GM23338 (cell line): ENCODE measurements at regions not wholly inside any gene's neighbourhood (a gene's known extent, or its start where the extent isn't known, plus 50 kb on each side); places are given as distances from the start of the nearest gene placed in this dataset.

ENCODE experiments used
- ATAC-seq: fragments of 200-7000 bp; cut with Tn5 transposase; 3 replicates; pipeline ENCODE4 v1.9.1; 2020
- DNase-seq: peaks from one replicate; pipeline ENCODE4 v3.0.0-alpha.2; 2015; ENCODE audit warnings: low spot score
- H2AFZ ChIP-seq: fragments of 200-600 bp; sonication (generic); 2 replicates; pipeline ENCODE4 v1.8.0; 2016; ENCODE audit warnings: antibody characterized with exemption, mild to moderate bottlenecking, moderate library complexity
- H3F3A ChIP-seq: fragments of 200-600 bp; sonication (generic); replicated peaks from 2 replicates; pipeline ENCODE4 v1.8.0; 2017; ENCODE audit warnings: antibody characterized with exemption, mixed run types, low read depth
- H3K27ac ChIP-seq: fragments of 200-600 bp; sonication (generic); 2 replicates; pipeline ENCODE4 v1.6.1; 2016; ENCODE audit warnings: low read depth
- H3K27me3 ChIP-seq: fragments of 200-600 bp; sonication (generic); 2 replicates; pipeline ENCODE4 v1.8.0; 2016; ENCODE audit warnings: mild to moderate bottlenecking, mixed run types, moderate library complexity; ENCODE audit not compliant: insufficient read depth
- H3K36me3 ChIP-seq: fragments of 200-600 bp; sonication (generic); 2 replicates; pipeline ENCODE4 v1.8.0; 2016; ENCODE audit warnings: mild to moderate bottlenecking; ENCODE audit not compliant: insufficient read depth
- H3K4me1 ChIP-seq: fragments of 200-600 bp; sonication (generic); 2 replicates; pipeline ENCODE4 v1.8.0; 2016; ENCODE audit warnings: mild to moderate bottlenecking, moderate library complexity; ENCODE audit not compliant: insufficient read depth
- H3K4me2 ChIP-seq: fragments of 200-600 bp; sonication (generic); 2 replicates; pipeline ENCODE4 v1.7.1; 2017; ENCODE audit warnings: mixed run types
- H3K4me3 ChIP-seq: fragments of 200-600 bp; sonication (generic); 2 replicates; pipeline ENCODE4 v1.6.1; 2016; ENCODE audit warnings: mixed run types
- H3K79me2 ChIP-seq: fragments of 200-600 bp; sonication (generic); replicated peaks from 2 replicates; pipeline ENCODE4 v1.8.0; 2017; ENCODE audit warnings: mild to moderate bottlenecking; ENCODE audit not compliant: insufficient read depth
- H3K9me2 ChIP-seq: fragments of 200-600 bp; sonication (generic); 2 replicates; pipeline ENCODE4 v1.8.0; 2017; ENCODE audit not compliant: insufficient read depth
- H4K20me1 ChIP-seq: fragments of 200-600 bp; sonication (generic); replicated peaks from 2 replicates; pipeline ENCODE4 v1.8.0; 2017; ENCODE audit warnings: mild to moderate bottlenecking; ENCODE audit not compliant: insufficient read depth
- H3K27ac Mint-ChIP-seq: 2 replicates; pipeline ENCODE4 v1.8.0; 2020; ENCODE audit warnings: inconsistent platforms, mild to moderate bottlenecking, moderate library complexity, mixed read lengths
- H3K27me3 Mint-ChIP-seq: 3 replicates; pipeline ENCODE4 v1.8.0; 2022; ENCODE audit warnings: low read depth, mild to moderate bottlenecking, moderate library complexity, mixed read lengths, inconsistent platforms; ENCODE audit not compliant: insufficient read depth, poor library complexity
- H3K36me3 Mint-ChIP-seq: 3 replicates; pipeline ENCODE4 v1.8.0; 2021; ENCODE audit warnings: low read depth, mild to moderate bottlenecking, inconsistent platforms, moderate library complexity, mixed read lengths
- H3K4me1 Mint-ChIP-seq: 3 replicates; pipeline ENCODE4 v1.8.0; 2020; ENCODE audit warnings: mild to moderate bottlenecking, inconsistent platforms, mixed read lengths
- H3K4me3 Mint-ChIP-seq: 3 replicates; pipeline ENCODE4 v1.8.0; 2021; ENCODE audit warnings: moderate library complexity, mild to moderate bottlenecking, inconsistent platforms, mixed read lengths
- H3K9me3 Mint-ChIP-seq: 3 replicates; pipeline ENCODE4 v1.8.0; 2020; ENCODE audit warnings: moderate library complexity, mild to moderate bottlenecking, inconsistent platforms, mixed read lengths
- CREB1 ChIP-seq: fragments of 250-450 bp; sonication (Bioruptor Pico); IDR thresholded peaks from 2 replicates; pipeline ENCODE4 v1.5.0; 2020; ENCODE audit warnings: low read depth, mild to moderate bottlenecking, moderate library complexity
- EZH2 ChIP-seq: fragments of 200-600 bp; sonication (generic); IDR thresholded peaks from one replicate; pipeline ENCODE4 v1.8.0; 2017; ENCODE audit warnings: antibody characterized with exemption, mild to moderate bottlenecking, low read depth; ENCODE audit not compliant: unreplicated experiment
- EZH2phosphoT487 ChIP-seq: fragments of 200-600 bp; sonication (generic); IDR thresholded peaks from one replicate; pipeline ENCODE4 v1.8.1; 2018; ENCODE audit warnings: antibody characterized with exemption; ENCODE audit not compliant: unreplicated experiment
- JUNB ChIP-seq: IDR thresholded peaks from one replicate; pipeline ENCODE4 v1.6.1; 2016; ENCODE audit warnings: antibody characterized with exemption; ENCODE audit not compliant: unreplicated experiment
- NANOG ChIP-seq: IDR thresholded peaks from 2 replicates; pipeline ENCODE4 v1.6.1; 2016; ENCODE audit warnings: antibody characterized with exemption, borderline replicate concordance
- POLR2AphosphoS5 ChIP-seq: IDR thresholded peaks from 2 replicates; pipeline ENCODE4 v1.6.1; 2016; ENCODE audit warnings: antibody characterized with exemption, low read depth
- STAT1 ChIP-seq: IDR thresholded peaks from one replicate; pipeline ENCODE4 v1.6.1; 2016; ENCODE audit warnings: antibody characterized with exemption; ENCODE audit not compliant: unreplicated experiment
- ZNF114 ChIP-seq: fragments of 250-450 bp; sonication (Bioruptor Pico); IDR thresholded peaks from 2 replicates; pipeline ENCODE4 v1.5.0; 2020; ENCODE audit warnings: mild to moderate bottlenecking, moderate library complexity
- ZNF331 ChIP-seq: fragments of 250-450 bp; sonication (Bioruptor Pico); IDR thresholded peaks from 2 replicates; pipeline ENCODE4 v1.5.0; 2020; ENCODE audit warnings: low read depth, mild to moderate bottlenecking, moderate library complexity
- TF ChIP-seq, protein P1 (sequence below): fragments of 250-450 bp; sonication (Bioruptor Pico); IDR thresholded peaks from 2 replicates; pipeline ENCODE4 v1.5.0; 2020; ENCODE audit warnings: mild to moderate bottlenecking, moderate library complexity
- TF ChIP-seq, protein P2 (sequence below): IDR thresholded peaks from one replicate; pipeline ENCODE4 v1.6.1; 2018; ENCODE audit warnings: antibody characterized with exemption; ENCODE audit not compliant: unreplicated experiment
- TF ChIP-seq, protein P3 (sequence below), 2 experiments: fragments of 200-600 bp in 1 of 2; sonication (generic) in 1 of 2; conservative IDR thresholded peaks; 2 replicates each; pipeline versions ENCODE4 v1.5.1 to v1.6.1; 2016 to 2017; ENCODE audit warnings: antibody characterized with exemption in 2 of 2, low read depth in 2 of 2, mild to moderate bottlenecking in 2 of 2, moderate library complexity in 1 of 2
- TF ChIP-seq, protein P4 (sequence below): IDR thresholded peaks from 2 replicates; pipeline ENCODE4 v1.6.1; 2016; ENCODE audit warnings: antibody characterized with exemption

GRCh38 chr12:116443821-116444589 is 115.2 kb upstream of the MAP1LC3B2 start:
- no peaks in the 10 kb centered on the region for H3K9me3 Mint-ChIP-seq
- H4K20me1 ChIP-seq, result no peaks in the 10 kb centered on the region
- H3K4me1 Mint-ChIP-seq, result peaks cover 5% of the 10 kb centered on the region; the same call in 2 of the 3 replicates
- H3F3A ChIP-seq, result no peaks in the 10 kb centered on the region
- H3K4me3 Mint-ChIP-seq, result no peak overlapping the region
- DNase-seq, result no peak
- no peaks in the 10 kb centered on the region for H3K79me2 ChIP-seq
- no peak overlapping the region for H3K4me2 ChIP-seq
- no peaks in the 10 kb centered on the region for H3K9me2 ChIP-seq
- H2AFZ ChIP-seq, result no peak overlapping the region; the same call in 1 of the 2 replicates
- peaks cover 9% of the 10 kb centered on the region for H3K27me3 Mint-ChIP-seq
- TF ChIP-seq ZNF331 (CRISPR knock-in tag), result no peak
- TF ChIP-seq, protein P1, sequence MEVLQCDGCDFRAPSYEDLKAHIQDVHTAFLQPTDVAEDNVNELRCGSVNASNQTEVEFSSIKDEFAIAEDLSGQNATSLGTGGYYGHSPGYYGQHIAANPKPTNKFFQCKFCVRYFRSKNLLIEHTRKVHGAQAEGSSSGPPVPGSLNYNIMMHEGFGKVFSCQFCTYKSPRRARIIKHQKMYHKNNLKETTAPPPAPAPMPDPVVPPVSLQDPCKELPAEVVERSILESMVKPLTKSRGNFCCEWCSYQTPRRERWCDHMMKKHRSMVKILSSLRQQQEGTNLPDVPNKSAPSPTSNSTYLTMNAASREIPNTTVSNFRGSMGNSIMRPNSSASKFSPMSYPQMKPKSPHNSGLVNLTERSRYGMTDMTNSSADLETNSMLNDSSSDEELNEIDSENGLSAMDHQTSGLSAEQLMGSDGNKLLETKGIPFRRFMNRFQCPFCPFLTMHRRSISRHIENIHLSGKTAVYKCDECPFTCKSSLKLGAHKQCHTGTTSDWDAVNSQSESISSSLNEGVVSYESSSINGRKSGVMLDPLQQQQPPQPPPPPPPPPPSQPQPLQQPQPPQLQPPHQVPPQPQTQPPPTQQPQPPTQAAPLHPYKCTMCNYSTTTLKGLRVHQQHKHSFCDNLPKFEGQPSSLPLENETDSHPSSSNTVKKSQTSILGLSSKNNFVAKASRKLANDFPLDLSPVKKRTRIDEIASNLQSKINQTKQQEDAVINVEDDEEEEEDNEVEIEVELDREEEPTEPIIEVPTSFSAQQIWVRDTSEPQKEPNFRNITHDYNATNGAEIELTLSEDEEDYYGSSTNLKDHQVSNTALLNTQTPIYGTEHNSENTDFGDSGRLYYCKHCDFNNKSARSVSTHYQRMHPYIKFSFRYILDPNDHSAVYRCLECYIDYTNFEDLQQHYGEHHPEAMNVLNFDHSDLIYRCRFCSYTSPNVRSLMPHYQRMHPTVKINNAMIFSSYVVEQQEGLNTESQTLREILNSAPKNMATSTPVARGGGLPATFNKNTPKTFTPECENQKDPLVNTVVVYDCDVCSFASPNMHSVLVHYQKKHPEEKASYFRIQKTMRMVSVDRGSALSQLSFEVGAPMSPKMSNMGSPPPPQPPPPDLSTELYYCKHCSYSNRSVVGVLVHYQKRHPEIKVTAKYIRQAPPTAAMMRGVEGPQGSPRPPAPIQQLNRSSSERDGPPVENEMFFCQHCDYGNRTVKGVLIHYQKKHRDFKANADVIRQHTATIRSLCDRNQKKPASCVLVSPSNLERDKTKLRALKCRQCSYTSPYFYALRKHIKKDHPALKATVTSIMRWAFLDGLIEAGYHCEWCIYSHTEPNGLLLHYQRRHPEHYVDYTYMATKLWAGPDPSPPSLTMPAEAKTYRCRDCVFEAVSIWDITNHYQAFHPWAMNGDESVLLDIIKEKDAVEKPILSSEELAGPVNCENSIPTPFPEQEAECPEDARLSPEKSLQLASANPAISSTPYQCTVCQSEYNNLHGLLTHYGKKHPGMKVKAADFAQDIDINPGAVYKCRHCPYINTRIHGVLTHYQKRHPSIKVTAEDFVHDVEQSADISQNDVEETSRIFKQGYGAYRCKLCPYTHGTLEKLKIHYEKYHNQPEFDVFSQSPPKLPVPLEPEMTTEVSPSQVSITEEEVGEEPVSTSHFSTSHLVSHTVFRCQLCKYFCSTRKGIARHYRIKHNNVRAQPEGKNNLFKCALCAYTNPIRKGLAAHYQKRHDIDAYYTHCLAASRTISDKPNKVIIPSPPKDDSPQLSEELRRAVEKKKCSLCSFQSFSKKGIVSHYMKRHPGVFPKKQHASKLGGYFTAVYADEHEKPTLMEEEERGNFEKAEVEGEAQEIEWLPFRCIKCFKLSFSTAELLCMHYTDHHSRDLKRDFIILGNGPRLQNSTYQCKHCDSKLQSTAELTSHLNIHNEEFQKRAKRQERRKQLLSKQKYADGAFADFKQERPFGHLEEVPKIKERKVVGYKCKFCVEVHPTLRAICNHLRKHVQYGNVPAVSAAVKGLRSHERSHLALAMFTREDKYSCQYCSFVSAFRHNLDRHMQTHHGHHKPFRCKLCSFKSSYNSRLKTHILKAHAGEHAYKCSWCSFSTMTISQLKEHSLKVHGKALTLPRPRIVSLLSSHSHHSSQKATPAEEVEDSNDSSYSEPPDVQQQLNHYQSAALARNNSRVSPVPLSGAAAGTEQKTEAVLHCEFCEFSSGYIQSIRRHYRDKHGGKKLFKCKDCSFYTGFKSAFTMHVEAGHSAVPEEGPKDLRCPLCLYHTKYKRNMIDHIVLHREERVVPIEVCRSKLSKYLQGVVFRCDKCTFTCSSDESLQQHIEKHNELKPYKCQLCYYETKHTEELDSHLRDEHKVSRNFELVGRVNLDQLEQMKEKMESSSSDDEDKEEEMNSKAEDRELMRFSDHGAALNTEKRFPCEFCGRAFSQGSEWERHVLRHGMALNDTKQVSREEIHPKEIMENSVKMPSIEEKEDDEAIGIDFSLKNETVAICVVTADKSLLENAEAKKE (CRISPR knock-in tag), result no peak
- TF ChIP-seq EZH2, result no peak
- TF ChIP-seq, protein P2, sequence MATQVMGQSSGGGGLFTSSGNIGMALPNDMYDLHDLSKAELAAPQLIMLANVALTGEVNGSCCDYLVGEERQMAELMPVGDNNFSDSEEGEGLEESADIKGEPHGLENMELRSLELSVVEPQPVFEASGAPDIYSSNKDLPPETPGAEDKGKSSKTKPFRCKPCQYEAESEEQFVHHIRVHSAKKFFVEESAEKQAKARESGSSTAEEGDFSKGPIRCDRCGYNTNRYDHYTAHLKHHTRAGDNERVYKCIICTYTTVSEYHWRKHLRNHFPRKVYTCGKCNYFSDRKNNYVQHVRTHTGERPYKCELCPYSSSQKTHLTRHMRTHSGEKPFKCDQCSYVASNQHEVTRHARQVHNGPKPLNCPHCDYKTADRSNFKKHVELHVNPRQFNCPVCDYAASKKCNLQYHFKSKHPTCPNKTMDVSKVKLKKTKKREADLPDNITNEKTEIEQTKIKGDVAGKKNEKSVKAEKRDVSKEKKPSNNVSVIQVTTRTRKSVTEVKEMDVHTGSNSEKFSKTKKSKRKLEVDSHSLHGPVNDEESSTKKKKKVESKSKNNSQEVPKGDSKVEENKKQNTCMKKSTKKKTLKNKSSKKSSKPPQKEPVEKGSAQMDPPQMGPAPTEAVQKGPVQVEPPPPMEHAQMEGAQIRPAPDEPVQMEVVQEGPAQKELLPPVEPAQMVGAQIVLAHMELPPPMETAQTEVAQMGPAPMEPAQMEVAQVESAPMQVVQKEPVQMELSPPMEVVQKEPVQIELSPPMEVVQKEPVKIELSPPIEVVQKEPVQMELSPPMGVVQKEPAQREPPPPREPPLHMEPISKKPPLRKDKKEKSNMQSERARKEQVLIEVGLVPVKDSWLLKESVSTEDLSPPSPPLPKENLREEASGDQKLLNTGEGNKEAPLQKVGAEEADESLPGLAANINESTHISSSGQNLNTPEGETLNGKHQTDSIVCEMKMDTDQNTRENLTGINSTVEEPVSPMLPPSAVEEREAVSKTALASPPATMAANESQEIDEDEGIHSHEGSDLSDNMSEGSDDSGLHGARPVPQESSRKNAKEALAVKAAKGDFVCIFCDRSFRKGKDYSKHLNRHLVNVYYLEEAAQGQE, result no peak
- TF ChIP-seq STAT1, result no peak
- TF ChIP-seq, protein P3, sequence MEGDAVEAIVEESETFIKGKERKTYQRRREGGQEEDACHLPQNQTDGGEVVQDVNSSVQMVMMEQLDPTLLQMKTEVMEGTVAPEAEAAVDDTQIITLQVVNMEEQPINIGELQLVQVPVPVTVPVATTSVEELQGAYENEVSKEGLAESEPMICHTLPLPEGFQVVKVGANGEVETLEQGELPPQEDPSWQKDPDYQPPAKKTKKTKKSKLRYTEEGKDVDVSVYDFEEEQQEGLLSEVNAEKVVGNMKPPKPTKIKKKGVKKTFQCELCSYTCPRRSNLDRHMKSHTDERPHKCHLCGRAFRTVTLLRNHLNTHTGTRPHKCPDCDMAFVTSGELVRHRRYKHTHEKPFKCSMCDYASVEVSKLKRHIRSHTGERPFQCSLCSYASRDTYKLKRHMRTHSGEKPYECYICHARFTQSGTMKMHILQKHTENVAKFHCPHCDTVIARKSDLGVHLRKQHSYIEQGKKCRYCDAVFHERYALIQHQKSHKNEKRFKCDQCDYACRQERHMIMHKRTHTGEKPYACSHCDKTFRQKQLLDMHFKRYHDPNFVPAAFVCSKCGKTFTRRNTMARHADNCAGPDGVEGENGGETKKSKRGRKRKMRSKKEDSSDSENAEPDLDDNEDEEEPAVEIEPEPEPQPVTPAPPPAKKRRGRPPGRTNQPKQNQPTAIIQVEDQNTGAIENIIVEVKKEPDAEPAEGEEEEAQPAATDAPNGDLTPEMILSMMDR (conservative IDR thresholded peaks at IDR 0.05; ENCODE audit: low read depth in 2 of 2), result no peak
- TF ChIP-seq, protein P4, sequence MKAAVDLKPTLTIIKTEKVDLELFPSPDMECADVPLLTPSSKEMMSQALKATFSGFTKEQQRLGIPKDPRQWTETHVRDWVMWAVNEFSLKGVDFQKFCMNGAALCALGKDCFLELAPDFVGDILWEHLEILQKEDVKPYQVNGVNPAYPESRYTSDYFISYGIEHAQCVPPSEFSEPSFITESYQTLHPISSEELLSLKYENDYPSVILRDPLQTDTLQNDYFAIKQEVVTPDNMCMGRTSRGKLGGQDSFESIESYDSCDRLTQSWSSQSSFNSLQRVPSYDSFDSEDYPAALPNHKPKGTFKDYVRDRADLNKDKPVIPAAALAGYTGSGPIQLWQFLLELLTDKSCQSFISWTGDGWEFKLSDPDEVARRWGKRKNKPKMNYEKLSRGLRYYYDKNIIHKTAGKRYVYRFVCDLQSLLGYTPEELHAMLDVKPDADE, result no peak
- no peak for TF ChIP-seq EZH2phosphoT487
- no peak for TF ChIP-seq NANOG
- TF ChIP-seq CREB1 (CRISPR knock-in tag), result no peak
- TF ChIP-seq POLR2AphosphoS5, result no peak
- no peak for TF ChIP-seq ZNF114 (CRISPR knock-in tag)
- TF ChIP-seq JUNB, result no peak
- H3K4me1 ChIP-seq, result no peaks in the 10 kb centered on the region
- no peak overlapping the region for H3K4me3 ChIP-seq
- no peaks in the 10 kb centered on the region for H3K27me3 ChIP-seq
- no peak for ATAC-seq
- no peaks in the 10 kb centered on the region for H3K36me3 ChIP-seq
- no peak overlapping the region; the same call in 1 of the 2 replicates for H3K27ac Mint-ChIP-seq
- no peaks in the 10 kb centered on the region for H3K36me3 Mint-ChIP-seq
- no peak overlapping the region for H3K27ac ChIP-seq
